GM21423 (cell line): ENCODE measurements at regions not wholly inside any gene's neighbourhood (a gene's known extent, or its start where the extent isn't known, plus 50 kb on each side); places are given as distances from the start of the nearest gene placed in this dataset.
"Not testable (repeated sequence)": the region's sequence is repeated elsewhere in the genome, so short reads cannot be mapped to it uniquely, and the experiment has no call there.

Source experiments
- ATAC-seq: cut with Tn5 transposase; IDR thresholded peaks from one replicate; pipeline ENCODE4 v1.9.1; 2021; ENCODE audit warnings: mild to moderate bottlenecking, moderate library complexity; ENCODE audit not compliant: unreplicated experiment

DNA sequence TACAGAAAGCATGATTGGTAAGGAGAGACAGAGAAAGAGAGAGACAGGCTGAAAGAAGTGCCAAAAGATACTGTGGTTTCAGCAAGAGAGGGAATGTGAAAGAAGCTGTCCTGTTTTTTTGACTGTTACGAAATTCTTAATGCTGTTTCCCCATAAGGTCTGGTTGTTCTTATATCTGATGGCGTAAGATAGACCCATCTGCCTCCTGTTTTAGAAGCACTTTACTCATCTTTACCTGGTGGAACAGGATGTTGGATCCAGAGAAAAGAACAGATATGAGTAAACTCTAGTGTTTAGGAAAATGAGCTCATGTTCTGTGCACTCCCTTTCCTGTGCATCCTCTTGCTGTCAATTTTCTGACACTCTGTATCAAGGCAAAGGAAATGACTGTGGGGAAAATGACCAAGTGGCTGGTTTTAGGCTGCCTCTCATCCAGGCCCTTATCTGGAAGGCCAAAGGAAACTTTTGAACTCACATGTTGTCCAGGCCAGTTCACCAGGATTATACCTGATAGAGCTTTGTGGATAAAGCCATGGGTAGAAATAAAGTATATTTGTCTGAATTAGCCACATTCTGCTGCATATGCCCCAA is 311.7 kb upstream of the HTR2C start:
- no peak for ATAC-seq

DNA sequence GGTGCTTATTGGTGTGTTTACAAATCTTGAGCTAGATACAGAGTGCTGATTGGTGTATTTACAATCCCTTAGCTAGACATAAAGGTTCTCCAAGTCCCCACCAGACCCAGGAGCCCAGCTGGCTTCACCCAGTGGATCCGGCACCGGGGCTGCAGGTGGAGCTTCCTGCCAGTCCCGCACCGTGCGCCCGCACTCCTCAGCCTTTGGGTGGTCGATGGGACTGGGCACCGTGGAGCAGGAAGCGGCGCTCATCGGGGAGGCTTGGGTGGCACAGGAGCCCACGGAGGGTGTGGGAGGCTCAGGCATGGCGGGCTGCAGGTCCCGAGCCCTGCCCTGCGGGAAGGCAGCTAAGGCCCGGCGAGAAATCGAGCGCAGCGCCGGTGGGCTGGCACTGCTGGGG is 313.5 kb upstream of the HTR2C start:
- ATAC-seq = not testable (repeated sequence)

DNA sequence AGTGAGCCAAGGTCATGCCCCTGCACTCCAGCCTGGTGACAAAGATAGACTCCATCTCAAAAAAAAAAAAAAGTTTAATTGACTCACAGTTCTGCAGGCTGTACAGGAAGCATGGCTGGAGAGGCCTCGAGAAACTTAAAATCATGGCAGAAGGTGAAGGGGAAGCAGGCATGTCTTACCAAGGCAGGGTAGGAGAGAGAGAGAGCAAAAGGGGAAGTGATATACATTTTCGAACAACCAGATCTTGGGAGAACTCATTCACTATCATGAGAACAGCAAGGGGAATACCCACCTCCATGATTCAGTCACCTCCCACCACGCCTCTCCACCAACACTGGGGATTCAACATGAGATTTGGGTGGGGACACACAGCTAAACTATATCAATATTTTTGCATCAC is 315.2 kb upstream of the HTR2C start:
- ATAC-seq = no peak

DNA sequence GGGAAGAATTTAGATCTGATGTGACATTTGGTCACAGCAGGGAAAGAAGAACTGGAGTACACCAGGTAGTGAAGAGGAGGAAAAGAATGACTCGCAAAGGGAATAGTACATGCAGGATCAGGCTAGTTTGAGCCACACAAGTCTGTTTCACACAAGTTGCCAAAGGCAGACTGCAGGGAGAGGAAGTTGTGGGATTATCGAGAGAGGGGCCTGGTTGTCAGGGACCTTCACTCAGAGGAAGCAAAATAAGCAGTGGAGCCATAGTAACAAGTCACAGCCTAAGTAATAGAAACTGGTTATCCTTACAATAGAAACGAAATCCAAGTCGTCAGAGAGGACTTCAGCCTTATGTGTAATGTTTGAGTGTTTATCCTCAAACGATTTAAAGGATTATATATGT is 316.7 kb upstream of the HTR2C start:
- no peak for ATAC-seq

DNA sequence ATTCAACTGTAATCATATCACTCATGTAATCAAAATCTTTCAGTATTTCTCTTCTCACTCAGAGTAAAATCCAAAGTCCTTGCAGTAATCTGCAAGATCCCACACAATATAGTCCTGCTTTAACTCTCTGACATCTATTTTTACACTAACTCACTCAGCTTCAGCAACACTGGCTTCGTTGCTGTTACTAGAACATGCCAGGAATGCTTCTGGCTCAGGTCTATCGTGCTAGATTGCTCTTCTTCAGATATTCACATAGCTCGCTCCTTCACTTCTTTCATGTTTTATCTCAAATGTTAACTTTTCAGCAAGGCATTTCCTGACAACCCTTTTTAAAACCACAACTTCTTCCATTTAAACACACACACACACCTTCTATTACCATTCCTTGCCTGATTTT is 331.7 kb upstream of the HTR2C start:
- ATAC-seq = no peak

DNA sequence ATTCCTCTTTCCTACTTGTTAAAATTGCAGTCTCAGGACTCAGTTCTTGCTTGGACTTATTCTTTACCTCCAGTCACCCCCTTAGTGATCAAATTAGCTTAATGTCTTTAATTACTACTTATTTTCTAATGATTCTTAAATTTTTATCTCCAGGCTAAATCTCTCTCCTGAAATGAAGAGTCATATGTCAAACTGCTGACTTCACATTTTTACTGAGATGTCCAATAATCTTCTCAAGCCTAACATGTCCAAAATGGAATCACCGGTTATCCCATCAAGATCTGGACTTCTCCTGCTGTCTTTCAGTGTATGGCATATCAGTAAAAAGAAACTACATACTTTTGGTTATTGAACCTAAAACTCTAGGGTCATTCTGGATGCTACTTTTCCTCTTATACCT is 332.3 kb upstream of the HTR2C start:
- no peak for ATAC-seq

DNA sequence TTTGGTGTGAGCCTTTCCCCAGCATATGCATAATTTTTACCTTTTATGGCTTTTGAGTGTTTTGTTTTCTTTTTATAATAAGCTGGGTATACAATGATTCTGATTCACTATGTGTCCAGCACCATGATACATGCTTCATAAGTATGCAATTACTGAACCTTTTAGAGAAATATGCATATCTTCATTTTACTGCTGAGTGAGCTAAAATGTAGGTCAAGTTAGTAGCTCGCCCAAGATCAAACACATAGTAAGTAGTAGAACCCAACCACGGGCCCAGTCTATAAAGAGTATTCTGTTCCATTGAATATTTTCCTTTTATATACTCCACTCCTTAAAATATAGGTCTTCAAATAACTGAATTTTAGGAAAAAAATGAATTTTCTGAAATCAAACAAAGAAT is 362.4 kb upstream of the HTR2C start:
- no peak for ATAC-seq

DNA sequence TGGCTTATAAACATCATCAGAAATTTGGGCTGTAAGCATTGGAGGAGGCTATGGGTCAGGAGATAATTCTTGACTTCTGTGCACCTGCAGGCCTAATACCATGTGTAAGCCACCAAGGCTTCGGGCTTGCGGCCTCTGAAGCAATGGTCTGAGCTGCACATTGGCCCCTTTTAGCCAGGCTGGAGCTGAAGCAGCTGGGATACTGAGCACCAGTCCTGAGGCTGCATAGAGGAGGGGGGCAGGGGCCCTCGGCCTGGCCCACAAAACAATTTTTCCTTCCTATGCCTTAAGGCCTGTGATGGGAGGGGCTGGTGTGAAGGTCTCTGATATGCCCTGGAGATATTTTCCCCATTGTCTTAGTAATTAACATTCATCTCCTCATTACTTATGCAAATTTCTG is 373.0 kb upstream of the HTR2C start:
- ATAC-seq = no peak

DNA sequence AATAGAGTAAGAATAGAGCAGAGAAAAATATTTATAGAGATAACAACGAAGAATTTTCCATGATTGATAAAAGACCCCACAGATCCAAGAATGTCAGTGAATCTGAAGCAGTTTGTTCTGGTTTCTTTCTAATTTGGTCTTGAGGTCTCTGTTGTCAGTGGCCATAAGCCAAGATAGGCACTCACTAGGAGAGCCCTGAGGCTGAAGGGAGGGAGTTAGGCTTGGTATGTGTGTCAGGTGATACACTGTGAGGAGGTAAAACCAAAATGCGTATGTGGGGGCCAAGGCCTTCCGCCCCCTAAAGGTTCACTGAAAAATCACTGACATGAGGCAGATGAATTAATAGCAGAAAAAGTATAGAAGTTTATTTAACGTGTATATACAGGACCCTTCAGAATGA is 382.3 kb upstream of the HTR2C start:
- ATAC-seq = no peak

DNA sequence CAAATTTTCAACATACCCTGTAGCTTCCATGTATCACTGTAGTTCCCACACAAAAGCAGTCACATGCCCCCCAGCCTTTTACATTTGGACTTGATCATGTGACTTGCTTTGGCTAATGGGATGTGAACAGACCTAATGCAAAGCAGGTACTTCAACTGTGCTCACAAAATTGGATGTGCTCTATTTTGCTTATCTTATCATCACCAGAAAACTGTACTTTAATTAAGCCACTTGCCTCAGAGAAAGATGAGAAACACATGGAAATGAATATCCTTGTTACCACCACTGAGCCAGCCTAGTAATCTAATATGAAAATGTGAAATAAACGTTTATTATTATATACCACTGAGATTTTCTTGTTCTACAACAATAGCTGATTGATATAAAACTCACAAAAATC is 402.7 kb upstream of the HTR2C start:
- no peak for ATAC-seq

DNA sequence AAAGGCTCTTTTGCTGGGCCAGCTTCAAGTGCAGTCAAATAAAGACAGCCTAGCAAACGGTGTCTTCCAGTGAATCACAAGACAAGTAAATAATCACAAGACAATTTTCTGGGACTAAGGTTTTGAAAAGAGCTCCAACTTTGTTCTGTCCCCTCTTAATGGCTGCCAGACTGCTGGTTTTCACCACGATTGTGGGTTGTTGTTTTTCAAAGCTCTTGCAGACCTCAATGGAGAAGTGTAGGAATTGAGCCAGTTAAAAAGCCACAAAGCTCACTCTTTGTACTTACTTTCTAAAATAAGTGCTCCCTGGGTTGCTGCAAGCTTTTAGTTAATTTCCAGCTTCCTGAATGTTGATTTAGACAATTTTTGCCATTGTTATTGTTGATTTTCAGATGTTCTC is 405.8 kb upstream of the HTR2C start:
- ATAC-seq = no peak

DNA sequence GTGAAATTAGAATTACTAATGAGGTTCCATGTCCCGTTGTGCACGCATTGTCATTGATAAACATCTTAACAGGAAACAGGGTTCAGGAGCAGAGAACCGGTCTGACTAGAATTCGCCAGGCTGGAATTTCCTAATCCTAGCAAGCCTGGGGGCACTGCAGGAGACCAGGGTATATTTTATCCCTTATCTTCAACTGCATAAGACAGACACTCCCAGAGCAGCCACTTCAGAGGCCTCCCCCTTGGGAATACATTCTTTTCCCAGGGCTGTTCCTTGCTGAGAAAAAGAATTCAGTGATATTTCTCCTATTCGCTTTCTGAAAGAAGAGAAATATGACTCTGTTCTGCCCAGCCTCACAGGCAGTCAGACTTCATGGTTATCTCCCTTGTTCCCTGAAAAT is 416.6 kb upstream of the HTR2C start:
- not testable (repeated sequence) for ATAC-seq

DNA sequence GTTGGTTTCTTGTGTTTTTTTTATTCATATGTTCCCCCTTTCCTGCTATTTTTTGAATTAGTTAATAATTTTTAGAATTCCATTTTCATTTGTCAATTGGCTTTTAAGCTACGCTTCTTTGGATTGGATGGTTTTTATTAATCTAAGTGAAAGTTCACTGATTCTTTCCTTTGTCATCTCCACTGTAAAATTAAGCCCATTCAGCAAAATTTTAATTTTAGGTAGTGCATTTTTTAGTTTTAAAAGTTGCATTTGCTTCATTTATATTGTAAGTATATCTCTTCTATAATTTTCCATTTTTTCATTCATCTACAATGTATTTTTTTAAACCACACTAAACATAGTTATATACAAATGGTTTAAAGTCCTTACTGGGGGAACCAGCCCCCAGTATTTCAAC is 417.3 kb upstream of the HTR2C start:
- ATAC-seq = no peak

DNA sequence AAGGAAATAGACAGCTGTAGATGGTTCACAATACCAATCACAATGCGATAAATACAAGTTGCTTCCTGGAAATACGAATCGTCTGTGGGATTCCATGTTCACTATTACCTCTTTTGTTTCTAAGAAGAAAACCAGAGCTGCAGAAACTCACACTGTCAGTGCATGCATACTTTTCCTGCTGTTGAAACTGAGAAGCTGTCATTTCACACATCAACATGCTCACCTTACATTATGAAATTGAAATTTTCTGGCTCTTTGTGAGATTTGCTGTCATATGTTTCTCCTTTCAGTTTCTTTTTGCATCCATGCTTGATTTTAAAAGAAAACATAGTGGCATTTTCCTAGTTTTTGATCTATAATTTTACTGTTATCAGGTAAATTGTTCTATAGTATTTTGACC is 418.3 kb upstream of the HTR2C start:
- ATAC-seq = no peak

DNA sequence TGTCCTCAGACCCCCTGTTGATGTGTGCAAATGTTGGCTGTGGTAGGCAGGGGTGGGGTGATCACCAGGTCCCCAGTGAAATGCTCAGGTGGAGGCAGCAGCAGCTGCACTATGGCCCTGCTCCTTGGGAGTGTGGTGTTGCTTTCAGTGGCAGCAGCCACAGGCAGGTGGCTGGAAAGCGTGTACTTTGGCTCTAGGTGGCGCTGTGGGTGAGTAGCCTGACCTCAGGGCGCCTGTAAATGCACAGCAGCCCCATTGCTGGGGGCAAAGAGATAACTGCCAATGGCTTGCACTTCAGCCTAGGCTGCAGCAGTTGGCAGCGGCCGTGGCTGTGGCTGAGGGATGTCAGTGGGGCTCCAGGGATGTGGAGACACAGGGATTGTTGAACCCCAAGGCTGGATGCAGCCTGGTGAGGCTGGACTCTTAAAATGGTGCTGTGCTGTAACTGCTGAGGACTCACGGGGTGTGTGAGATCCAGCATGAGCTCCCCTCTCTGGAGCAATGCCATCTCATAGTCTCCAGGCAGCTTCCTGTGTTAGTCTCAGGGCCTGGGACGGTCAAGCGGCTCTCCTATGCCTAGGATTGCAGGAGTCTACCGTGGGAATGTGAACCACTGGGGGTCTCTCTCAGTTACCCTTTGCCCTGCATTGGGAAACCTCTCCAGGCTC is 421.7 kb upstream of the HTR2C start:
- ATAC-seq = no peak

DNA sequence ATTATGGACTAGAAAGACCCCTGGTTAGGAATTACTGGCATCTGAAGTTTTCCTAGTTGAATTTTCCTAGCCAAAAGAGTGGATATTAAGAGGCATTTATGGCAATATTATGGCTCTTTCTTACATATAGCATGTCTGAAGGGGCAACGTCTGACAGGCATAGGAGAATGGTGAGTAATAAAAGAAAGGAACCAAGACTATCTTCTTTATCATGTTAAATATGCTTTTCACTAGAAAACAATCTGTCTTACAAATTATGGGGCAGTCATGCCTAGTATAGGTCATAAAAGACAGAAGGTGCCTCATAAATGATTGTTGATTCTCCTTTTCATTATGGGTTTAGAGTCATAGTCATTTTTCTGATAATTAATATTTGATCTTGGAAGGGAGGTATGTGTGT is 431.1 kb upstream of the HTR2C start:
- no peak for ATAC-seq

DNA sequence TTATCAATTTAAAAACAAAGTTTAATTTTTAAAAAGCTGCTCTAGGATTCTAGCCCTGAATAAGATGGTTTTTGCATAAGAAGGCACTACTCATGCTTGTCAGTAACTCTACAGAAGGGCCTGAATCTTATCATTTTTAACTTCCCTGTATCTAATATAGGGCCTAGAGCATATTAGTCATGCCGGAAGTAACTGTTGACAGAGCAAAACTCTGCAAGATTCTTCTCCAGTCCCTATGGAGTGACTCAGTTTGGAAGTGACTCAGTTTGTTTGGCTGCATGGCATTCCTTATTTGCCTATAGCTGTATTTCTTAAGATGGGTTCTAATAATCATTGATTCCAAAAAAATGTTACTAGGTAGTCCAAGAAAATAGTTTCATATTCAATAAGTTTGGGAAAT is 431.8 kb upstream of the HTR2C start:
- ATAC-seq = no peak

DNA sequence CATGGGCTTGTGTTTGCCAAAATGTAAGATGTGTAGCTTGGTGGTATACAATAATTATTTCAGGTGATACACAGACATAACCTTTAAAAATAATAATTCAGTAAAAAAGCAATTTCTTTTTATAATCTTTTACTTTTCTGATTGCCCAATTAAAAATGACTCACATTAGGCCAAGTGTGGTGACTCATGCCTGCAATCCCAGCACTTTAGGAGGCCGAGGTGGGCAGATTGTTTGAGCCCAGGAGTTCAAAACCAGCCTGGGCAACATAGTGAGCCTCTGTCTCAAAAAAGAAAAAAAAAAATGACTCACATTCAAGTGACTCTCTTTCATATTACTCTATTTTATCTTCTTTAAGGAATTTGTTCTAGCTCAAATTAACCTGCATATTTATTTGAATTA is 449.4 kb upstream of the HTR2C start:
- ATAC-seq = no peak

DNA sequence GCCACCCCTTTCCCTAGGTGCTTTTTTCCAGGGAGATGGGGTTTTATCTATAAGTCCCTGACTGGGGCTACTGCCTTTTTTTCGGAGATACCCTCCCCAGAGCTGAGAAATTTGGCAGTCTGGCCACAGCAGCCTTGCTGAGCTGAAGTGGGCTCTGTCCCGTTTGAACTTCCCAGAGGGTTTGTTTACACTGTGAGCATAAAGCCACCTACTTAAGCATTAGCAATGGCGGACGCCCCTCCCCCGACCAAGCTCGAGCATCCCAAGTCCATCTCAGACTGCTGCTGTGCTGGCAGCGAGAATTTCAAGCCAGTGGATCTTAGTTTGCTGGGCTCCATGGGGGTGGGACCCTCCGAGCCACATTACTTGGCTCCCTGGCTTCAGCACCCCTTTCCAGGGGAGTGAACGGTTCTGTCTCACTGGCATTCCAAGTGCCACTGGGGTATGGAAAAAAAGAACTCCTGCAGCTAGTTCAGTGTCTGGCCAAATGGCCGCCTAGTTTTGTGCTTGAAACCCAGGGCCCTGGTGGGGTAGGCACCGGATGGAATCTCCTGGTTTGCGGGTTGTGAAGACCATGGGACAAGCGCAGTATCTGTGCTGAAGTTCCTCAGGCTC is 456.4 kb upstream of the HTR2C start:
- no peak for ATAC-seq

DNA sequence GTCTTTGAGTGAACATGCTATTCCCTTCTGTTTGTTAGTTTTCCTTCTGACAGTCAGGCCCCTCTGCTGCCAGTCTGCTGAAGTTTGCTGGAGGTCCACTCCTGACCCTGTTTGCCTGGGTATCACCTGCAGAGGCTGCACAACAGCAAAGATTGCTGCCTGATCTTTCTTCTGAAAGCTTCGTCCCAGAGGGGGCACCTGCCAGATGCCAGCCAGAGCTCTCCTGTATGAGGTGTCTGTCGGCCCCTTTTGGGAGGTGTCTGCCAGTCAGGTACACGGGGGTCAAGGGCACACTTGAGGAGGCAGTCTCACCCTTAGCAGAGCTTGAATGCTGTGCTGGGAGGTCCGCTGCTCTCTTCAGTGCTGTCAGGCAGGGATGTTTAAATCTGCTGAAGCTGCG is 456.9 kb upstream of the HTR2C start:
- no peak for ATAC-seq

DNA sequence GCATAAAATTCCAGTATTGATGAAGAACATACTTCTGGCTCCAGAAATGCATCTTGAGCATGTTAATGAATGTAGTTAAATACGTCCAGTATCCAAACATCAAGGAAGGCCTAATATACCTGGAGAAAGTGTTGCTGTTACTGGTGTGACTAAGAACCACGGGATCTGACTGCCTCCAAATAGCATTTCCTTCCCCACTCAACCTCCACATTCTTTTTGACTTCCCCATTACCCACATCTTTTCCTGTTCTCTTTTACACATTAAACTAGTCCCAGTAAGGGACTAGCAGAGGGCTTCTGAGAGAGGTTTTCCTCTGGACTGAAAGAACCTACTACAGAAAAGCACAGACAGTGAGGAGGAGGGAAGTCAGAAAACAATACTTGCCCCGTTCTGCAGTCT is 482.8 kb upstream of the HTR2C start:
- ATAC-seq = no peak

DNA sequence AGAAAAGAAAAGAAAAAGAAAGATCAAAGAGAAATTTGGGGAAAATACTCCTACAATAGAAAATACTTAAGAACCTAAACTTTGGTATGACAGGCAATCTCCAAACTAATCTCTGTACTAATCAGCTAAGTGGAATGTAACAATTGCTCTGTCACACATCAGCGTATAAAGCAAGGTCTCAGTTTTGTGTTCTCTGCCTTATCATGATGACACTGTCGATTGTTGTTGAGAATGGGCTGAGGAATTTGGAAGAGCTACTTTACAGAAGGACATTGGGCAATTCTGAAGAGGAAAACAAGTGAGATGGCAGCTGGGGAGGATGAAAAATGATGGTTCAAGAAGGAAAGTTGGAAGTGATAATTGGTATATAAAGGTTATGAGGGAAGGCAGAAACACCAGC is 486.0 kb upstream of the HTR2C start:
- ATAC-seq = no peak

DNA sequence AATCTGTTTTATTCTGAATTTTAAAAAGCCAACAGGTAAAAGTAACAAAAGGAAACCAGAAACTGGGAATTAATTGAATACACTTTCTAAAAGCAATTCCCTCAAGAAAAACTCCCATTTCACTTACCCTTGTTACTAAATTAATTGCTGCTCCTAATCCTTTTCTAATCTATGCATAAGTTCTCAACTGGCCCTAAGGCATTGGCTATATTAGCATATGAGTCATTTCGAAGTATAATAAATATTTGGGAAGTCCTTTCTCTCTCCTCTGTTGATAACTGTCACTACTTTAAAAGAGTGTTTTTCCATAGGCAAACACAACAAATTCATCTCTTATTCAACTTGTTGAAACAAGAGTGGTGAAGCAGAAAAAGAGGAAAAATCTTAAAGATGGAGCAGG is 486.5 kb upstream of the HTR2C start:
- no peak for ATAC-seq
